22Rv1 (cell line): ENCODE measurements at regions not wholly inside any gene's neighbourhood (a gene's known extent, or its start where the extent isn't known, plus 50 kb on each side); places are given as distances from the start of the nearest gene placed in this dataset.

ENCODE experiments used
- ZFX ChIP-seq: fragments of 450-650 bp; IDR thresholded peaks from 2 replicates; pipeline ENCODE4 v1.6.1; 2017; ENCODE audit warnings: antibody characterized with exemption, borderline replicate concordance
- TF ChIP-seq, protein P1 (sequence below): fragments of 450-650 bp; IDR thresholded peaks from 2 replicates; pipeline ENCODE4 v1.5.1; 2017; ENCODE audit warnings: mild to moderate bottlenecking

DNA sequence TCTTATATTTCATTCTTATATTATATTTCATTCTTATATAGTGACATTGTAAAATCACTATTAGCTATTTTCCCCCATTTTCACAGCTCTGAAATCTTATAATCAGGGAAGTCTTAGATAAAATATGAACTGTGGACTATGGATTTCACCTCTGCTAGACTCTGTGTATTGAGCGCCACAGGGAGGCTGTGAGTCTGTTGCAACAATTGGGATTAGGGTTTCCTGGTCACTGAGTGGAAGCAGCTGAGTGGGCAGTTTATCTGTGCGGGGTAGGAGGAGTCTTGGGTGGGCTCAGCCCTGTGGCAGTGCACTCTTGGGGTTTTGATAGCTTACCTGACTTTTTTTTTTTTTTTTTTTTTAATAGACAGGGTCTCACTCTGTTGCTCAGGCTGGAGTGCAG lies 249.5 kb downstream of the PTTG2 start:
- TF ChIP-seq, protein P1, sequence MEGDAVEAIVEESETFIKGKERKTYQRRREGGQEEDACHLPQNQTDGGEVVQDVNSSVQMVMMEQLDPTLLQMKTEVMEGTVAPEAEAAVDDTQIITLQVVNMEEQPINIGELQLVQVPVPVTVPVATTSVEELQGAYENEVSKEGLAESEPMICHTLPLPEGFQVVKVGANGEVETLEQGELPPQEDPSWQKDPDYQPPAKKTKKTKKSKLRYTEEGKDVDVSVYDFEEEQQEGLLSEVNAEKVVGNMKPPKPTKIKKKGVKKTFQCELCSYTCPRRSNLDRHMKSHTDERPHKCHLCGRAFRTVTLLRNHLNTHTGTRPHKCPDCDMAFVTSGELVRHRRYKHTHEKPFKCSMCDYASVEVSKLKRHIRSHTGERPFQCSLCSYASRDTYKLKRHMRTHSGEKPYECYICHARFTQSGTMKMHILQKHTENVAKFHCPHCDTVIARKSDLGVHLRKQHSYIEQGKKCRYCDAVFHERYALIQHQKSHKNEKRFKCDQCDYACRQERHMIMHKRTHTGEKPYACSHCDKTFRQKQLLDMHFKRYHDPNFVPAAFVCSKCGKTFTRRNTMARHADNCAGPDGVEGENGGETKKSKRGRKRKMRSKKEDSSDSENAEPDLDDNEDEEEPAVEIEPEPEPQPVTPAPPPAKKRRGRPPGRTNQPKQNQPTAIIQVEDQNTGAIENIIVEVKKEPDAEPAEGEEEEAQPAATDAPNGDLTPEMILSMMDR: no peak
- no peak for TF ChIP-seq ZFX
